HPDE6-E6E7 (cell line): ENCODE measurements at regions not wholly inside any gene's neighbourhood (a gene's known extent, or its start where the extent isn't known, plus 50 kb on each side); places are given as distances from the start of the nearest gene placed in this dataset.
"Not testable (repeated sequence)": the region's sequence is repeated elsewhere in the genome, so short reads cannot be mapped to it uniquely, and the experiment has no call there.

ENCODE experiments used
- DNase-seq: peaks from one replicate; pipeline ENCODE4 v3.0.0; 2011; ENCODE audit warnings: missing footprints; ENCODE audit errors: extremely low spot score

GRCh38 chr2:4914551-4914950, 777.6 kb upstream of the SOX11 start:
- no peak for DNase-seq

GRCh38 chr2:4915357-4915756, 776.8 kb upstream of the SOX11 start:
- no peak for DNase-seq

GRCh38 chr2:4916094-4916493, 776.1 kb upstream of the SOX11 start:
- DNase-seq, result no peak

- DNase-seq, result no peak
Observed at GRCh38 chr2:4930704-4931103, 761.5 kb upstream of the SOX11 start.

- DNase-seq, result no peak
Observed at GRCh38 chr2:4931721-4932365, 760.3 kb upstream of the SOX11 start.

GRCh38 chr2:4935291-4935690, 756.9 kb upstream of the SOX11 start:
- not testable (repeated sequence) for DNase-seq

GRCh38 chr2:4937550-4937949, 754.6 kb upstream of the SOX11 start:
- no peak for DNase-seq

- no peak for DNase-seq
Observed at GRCh38 chr2:4938206-4938605, 754.0 kb upstream of the SOX11 start.

- no peak for DNase-seq
Observed at GRCh38 chr2:4942441-4942840, 749.7 kb upstream of the SOX11 start.

GRCh38 chr2:4947911-4948310, 744.3 kb upstream of the SOX11 start:
- DNase-seq, result no peak

- no peak for DNase-seq
Observed at GRCh38 chr2:4951368-4951767, 740.8 kb upstream of the SOX11 start.

GRCh38 chr2:4959219-4959618, 733.0 kb upstream of the SOX11 start:
- DNase-seq, result no peak

GRCh38 chr2:4962419-4962818, 729.8 kb upstream of the SOX11 start:
- no peak for DNase-seq

GRCh38 chr2:4963106-4963505, 729.1 kb upstream of the SOX11 start:
- DNase-seq, result no peak

- no peak for DNase-seq
Observed at GRCh38 chr2:4964001-4964540, 728.1 kb upstream of the SOX11 start.

- DNase-seq, result no peak
Observed at GRCh38 chr2:4964579-4964978, 727.6 kb upstream of the SOX11 start.

GRCh38 chr2:4965556-4966320, 726.4 kb upstream of the SOX11 start:
- no peak for DNase-seq

GRCh38 chr2:4967206-4967605, 725.0 kb upstream of the SOX11 start:
- DNase-seq, result no peak

- DNase-seq, result no peak
Observed at GRCh38 chr2:4972472-4972871, 719.7 kb upstream of the SOX11 start.

- no peak for DNase-seq
Observed at GRCh38 chr2:4973354-4973753, 718.8 kb upstream of the SOX11 start.

GRCh38 chr2:4973973-4974372, 718.2 kb upstream of the SOX11 start:
- no peak for DNase-seq

- DNase-seq, result no peak
Observed at GRCh38 chr2:4976407-4976806, 715.8 kb upstream of the SOX11 start.

GRCh38 chr2:4979111-4979510, 713.1 kb upstream of the SOX11 start:
- no peak for DNase-seq
